Osteocyte (in vitro differentiated cells): ENCODE measurements at regions not wholly inside any gene's neighbourhood (a gene's known extent, or its start where the extent isn't known, plus 50 kb on each side); places are given as distances from the start of the nearest gene placed in this dataset.

Source experiments
- DNase-seq: peaks from one replicate; pipeline ENCODE4 v3.0.0; 2021; ENCODE audit warnings: mixed read lengths; ENCODE audit not compliant: unreplicated experiment; ENCODE audit errors: extremely low spot score
- H3K27ac Mint-ChIP-seq: one replicate; pipeline ENCODE4 v1.8.0; 2021; ENCODE audit warnings: mild to moderate bottlenecking, mixed read lengths; ENCODE audit not compliant: unreplicated experiment
- H3K27me3 Mint-ChIP-seq: one replicate; pipeline ENCODE4 v1.8.0; 2021; ENCODE audit warnings: mixed read lengths; ENCODE audit not compliant: unreplicated experiment
- H3K36me3 Mint-ChIP-seq: one replicate; pipeline ENCODE4 v1.8.0; 2021; ENCODE audit warnings: mixed read lengths; ENCODE audit not compliant: unreplicated experiment
- H3K4me1 Mint-ChIP-seq: one replicate; pipeline ENCODE4 v1.8.0; 2021; ENCODE audit warnings: mixed read lengths; ENCODE audit not compliant: unreplicated experiment
- H3K4me3 Mint-ChIP-seq: one replicate; pipeline ENCODE4 v1.8.0; 2021; ENCODE audit warnings: mild to moderate bottlenecking, moderate library complexity, mixed read lengths; ENCODE audit not compliant: unreplicated experiment
- H3K9me3 Mint-ChIP-seq: one replicate; pipeline ENCODE4 v1.8.0; 2021; ENCODE audit warnings: mixed read lengths; ENCODE audit not compliant: unreplicated experiment
- TF ChIP-seq, protein P1 (sequence below): fragments of 200-600 bp; sonication (generic); IDR thresholded peaks from 2 replicates; pipeline ENCODE4 v1.5.0; 2021; ENCODE audit warnings: antibody characterized with exemption, mild to moderate bottlenecking, moderate library complexity

GRCh38 chr4:29549342-29549741, 1170.8 kb upstream of the PCDH7 start:
- Mint-ChIP-seq H3K27me3 (no peaks in the 10 kb centered on the region), H3K36me3 (no peaks in the 10 kb centered on the region), H3K4me3 (no peak overlapping the region), H3K27ac (no peak overlapping the region), H3K9me3 (peaks cover 5% of the 10 kb centered on the region), H3K4me1 (peaks cover 7% of the 10 kb centered on the region)
- no peak for DNase-seq
- TF ChIP-seq, protein P1, sequence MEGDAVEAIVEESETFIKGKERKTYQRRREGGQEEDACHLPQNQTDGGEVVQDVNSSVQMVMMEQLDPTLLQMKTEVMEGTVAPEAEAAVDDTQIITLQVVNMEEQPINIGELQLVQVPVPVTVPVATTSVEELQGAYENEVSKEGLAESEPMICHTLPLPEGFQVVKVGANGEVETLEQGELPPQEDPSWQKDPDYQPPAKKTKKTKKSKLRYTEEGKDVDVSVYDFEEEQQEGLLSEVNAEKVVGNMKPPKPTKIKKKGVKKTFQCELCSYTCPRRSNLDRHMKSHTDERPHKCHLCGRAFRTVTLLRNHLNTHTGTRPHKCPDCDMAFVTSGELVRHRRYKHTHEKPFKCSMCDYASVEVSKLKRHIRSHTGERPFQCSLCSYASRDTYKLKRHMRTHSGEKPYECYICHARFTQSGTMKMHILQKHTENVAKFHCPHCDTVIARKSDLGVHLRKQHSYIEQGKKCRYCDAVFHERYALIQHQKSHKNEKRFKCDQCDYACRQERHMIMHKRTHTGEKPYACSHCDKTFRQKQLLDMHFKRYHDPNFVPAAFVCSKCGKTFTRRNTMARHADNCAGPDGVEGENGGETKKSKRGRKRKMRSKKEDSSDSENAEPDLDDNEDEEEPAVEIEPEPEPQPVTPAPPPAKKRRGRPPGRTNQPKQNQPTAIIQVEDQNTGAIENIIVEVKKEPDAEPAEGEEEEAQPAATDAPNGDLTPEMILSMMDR, result no peak

DNA sequence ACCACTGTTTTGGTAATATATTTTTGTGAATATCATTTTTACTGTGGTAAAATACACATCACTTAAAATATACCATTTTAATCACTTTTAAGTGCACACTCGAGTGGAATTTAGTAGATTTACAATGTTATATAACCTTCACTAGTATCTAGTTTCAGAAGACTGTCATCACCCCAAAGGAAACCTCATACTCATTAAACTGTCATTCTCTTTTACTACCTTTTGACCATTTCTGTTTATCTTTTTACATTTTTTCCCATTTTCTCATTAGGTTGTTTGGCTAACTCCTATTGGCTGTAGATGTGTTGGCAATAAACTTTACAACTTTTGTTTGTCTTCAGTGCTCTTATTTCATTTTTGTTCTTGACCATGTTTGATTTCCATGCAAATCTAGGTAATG, 1168.3 kb upstream of the PCDH7 start:
- Mint-ChIP-seq H3K36me3 (no peaks in the 10 kb centered on the region), H3K4me3 (no peak overlapping the region), H3K27ac (no peak overlapping the region), H3K4me1 (peaks cover 7% of the 10 kb centered on the region), H3K27me3 (no peaks in the 10 kb centered on the region), H3K9me3 (peaks cover 5% of the 10 kb centered on the region)
- DNase-seq, result no peak
- TF ChIP-seq, protein P1, result no peak

DNA sequence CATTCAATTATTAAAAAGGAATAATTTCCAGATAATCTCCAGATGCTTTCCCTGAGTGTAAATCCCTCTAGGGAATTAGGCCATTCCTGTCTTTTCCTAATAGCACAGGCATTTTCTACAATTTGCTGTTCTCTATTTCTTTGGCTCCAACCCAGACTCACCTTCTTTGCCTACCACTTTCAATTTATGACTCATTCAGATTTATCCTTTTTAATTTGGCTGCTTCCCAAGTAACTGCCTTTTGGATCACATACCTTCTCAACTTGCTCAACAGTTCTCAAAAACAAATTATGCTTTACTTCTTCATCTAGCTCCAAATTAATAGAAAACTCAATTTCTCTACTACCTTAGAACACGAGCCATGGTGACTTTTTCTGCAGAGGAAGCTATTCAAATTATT, 1166.3 kb upstream of the PCDH7 start:
- H3K27ac Mint-ChIP-seq, result no peak overlapping the region
- no peaks in the 10 kb centered on the region for H3K36me3 Mint-ChIP-seq
- H3K9me3 Mint-ChIP-seq, result no peaks in the 10 kb centered on the region
- peaks cover 7% of the 10 kb centered on the region for H3K4me1 Mint-ChIP-seq
- no peaks in the 10 kb centered on the region for H3K27me3 Mint-ChIP-seq
- no peak for DNase-seq
- TF ChIP-seq, protein P1, result no peak
- no peak overlapping the region for H3K4me3 Mint-ChIP-seq

DNA sequence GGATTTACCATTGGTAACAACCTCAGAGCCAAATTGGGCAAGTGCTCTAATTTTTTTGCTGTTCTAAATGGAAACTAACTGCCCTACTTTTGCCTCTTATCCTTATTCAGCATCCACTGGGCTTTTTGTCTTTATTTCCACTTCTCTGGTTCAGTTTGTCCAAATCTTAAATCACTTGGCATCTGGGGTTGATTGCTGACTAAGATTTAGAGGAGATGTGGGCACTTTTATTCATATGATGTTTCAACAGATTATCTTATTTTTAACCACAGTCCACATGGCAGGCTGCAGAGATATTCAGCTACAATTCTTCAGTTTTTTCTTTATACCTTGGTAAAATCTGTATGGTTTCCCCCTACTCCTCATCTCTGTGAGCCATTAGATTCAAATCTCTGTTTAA, 1161.4 kb upstream of the PCDH7 start:
- Mint-ChIP-seq H3K4me1 (peaks cover 5% of the 10 kb centered on the region), H3K36me3 (no peaks in the 10 kb centered on the region), H3K9me3 (no peaks in the 10 kb centered on the region), H3K4me3 (no peak overlapping the region), H3K27me3 (no peaks in the 10 kb centered on the region), H3K27ac (no peak overlapping the region)
- TF ChIP-seq, protein P1, result no peak
- no peak for DNase-seq

GRCh38 chr4:29559286-29559685, 1160.9 kb upstream of the PCDH7 start:
- no peaks in the 10 kb centered on the region for H3K27me3 Mint-ChIP-seq
- H3K9me3 Mint-ChIP-seq, result no peaks in the 10 kb centered on the region
- H3K4me3 Mint-ChIP-seq, result no peak overlapping the region
- TF ChIP-seq, protein P1, result no peak
- no peak overlapping the region for H3K27ac Mint-ChIP-seq
- no peak for DNase-seq
- H3K4me1 Mint-ChIP-seq, result peaks cover 2% of the 10 kb centered on the region
- H3K36me3 Mint-ChIP-seq, result no peaks in the 10 kb centered on the region
